GM19328 (cell line): ENCODE measurements at regions not wholly inside any gene's neighbourhood (a gene's known extent, or its start where the extent isn't known, plus 50 kb on each side); places are given as distances from the start of the nearest gene placed in this dataset.
"Not testable (repeated sequence)": the region's sequence is repeated elsewhere in the genome, so short reads cannot be mapped to it uniquely, and the experiment has no call there.

Experiments
- ATAC-seq: cut with Tn5 transposase; IDR thresholded peaks from one replicate; pipeline ENCODE4 v1.9.1; 2021; ENCODE audit warnings: mild to moderate bottlenecking, moderate library complexity; ENCODE audit not compliant: unreplicated experiment

GRCh38 chr7:109879287-109879828 lies 1211.6 kb upstream of the LRRN3 start:
- ATAC-seq = no peak

GRCh38 chr7:109890622-109891021 lies 1200.3 kb upstream of the LRRN3 start:
- ATAC-seq = no peak

GRCh38 chr7:109893231-109893630 lies 1197.7 kb upstream of the LRRN3 start:
- no peak for ATAC-seq

- no peak for ATAC-seq
Measured at GRCh38 chr7:109895536-109895935, 1195.4 kb upstream of the LRRN3 start.

GRCh38 chr7:109901926-109902325 lies 1189.0 kb upstream of the LRRN3 start:
- ATAC-seq = no peak

GRCh38 chr7:109905368-109906065 lies 1185.4 kb upstream of the LRRN3 start:
- ATAC-seq = not testable (repeated sequence)

GRCh38 chr7:109915670-109916069 lies 1175.3 kb upstream of the LRRN3 start:
- ATAC-seq = no peak

- no peak for ATAC-seq
Measured at GRCh38 chr7:109926738-109927137, 1164.2 kb upstream of the LRRN3 start.

- no peak for ATAC-seq
Measured at GRCh38 chr7:109930049-109930448, 1160.9 kb upstream of the LRRN3 start.

GRCh38 chr7:109939207-109939606 lies 1151.7 kb upstream of the LRRN3 start:
- no peak for ATAC-seq

GRCh38 chr7:109945820-109946518 lies 1145.0 kb upstream of the LRRN3 start:
- ATAC-seq = no peak

- ATAC-seq = no peak
Measured at GRCh38 chr7:109950256-109950655, 1140.7 kb upstream of the LRRN3 start.

GRCh38 chr7:109950821-109951564 lies 1139.9 kb upstream of the LRRN3 start:
- ATAC-seq = no peak

- no peak for ATAC-seq
Measured at GRCh38 chr7:109951565-109951928, 1139.4 kb upstream of the LRRN3 start.

- ATAC-seq = no peak
Measured at GRCh38 chr7:109955986-109956385, 1134.9 kb upstream of the LRRN3 start.

GRCh38 chr7:109956916-109957315 lies 1134.0 kb upstream of the LRRN3 start:
- ATAC-seq = no peak

- ATAC-seq = no peak
Measured at GRCh38 chr7:109963741-109964140, 1127.2 kb upstream of the LRRN3 start.

- ATAC-seq = no peak
Measured at GRCh38 chr7:109964780-109965179, 1126.1 kb upstream of the LRRN3 start.

- no peak for ATAC-seq
Measured at GRCh38 chr7:109967406-109967805, 1123.5 kb upstream of the LRRN3 start.

GRCh38 chr7:109983618-109984017 lies 1107.3 kb upstream of the LRRN3 start:
- ATAC-seq = no peak

- no peak for ATAC-seq
Measured at GRCh38 chr7:109984729-109985128, 1106.2 kb upstream of the LRRN3 start.

- ATAC-seq = no peak
Measured at GRCh38 chr7:109986701-109987100, 1104.2 kb upstream of the LRRN3 start.
